ENCODE measurements at regions not wholly inside any gene's neighbourhood (a gene's known extent, or its start where the extent isn't known, plus 50 kb on each side); places are given as distances from the start of the nearest gene placed in this dataset.
"Not testable (repeated sequence)": the region's sequence is repeated elsewhere in the genome, so short reads cannot be mapped to it uniquely, and the experiment has no call there.

- DNase-seq = no peak
Measured at GRCh38 chr20:51305316-51306052, 237.0 kb downstream of the NFATC2 start.

DNA sequence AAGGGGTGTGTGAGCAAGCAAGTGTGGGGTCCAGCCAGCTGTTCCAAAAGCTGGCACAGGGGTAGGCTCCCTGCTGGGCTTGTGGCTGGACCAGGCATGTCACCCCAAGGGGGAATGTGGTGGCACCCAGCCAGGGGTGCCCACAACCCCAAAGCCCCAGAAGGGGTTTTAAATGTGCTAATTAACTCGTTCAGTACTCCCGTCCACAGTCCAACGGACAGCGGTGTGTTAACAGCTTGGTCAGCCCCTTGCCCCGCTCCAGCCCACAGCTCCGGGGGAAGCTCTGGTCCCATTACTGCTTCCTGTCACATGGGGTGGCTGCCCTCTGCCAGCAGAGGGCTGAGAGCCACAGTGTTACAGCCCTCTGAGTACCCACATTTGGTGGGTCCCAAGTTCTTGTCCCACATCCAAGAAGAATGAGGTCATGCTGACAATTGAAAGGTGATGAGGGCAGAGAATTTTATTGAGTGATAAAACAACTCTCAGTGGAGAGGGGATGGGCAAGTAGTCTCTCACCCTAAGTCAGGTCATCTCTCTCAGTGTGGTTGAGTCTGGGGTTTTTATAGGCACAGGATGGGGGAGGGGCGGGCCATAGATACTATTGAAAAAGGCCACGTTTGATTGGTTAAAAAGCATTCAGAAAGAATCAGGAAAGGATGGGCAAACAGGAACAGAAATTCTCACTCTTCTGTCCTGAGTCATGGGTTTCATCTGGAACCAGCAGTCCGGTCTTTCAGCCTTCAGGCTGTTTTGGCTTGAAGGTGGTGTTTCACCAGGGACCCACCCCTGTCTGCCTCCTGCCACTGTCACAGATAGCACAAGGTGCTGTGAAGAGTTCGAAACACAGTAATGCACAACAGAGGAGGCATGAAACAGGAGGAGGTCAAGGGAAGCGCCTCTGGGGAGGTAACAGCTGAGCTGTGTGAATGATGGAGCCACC, 238.5 kb downstream of the NFATC2 start:
- no peak for DNase-seq

DNA sequence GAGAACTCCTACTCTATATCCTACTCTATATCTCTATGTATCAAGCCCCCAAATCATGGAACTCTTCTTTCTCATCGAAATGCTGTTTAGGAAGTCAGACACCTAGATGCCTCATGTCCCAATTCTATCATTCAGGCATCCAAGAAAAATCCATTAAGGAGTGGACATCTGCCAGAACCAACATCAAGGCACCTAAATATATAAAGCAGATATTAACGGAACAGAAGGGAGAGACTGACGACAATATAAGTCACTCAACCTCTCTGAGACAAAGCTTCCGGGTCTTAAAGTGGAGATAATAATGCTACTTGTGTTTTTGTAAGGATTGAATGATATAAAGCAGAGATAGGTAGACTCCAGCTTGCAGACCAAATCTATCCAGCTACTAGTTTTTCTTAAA, 241.5 kb downstream of the NFATC2 start:
- no peak for DNase-seq

DNA sequence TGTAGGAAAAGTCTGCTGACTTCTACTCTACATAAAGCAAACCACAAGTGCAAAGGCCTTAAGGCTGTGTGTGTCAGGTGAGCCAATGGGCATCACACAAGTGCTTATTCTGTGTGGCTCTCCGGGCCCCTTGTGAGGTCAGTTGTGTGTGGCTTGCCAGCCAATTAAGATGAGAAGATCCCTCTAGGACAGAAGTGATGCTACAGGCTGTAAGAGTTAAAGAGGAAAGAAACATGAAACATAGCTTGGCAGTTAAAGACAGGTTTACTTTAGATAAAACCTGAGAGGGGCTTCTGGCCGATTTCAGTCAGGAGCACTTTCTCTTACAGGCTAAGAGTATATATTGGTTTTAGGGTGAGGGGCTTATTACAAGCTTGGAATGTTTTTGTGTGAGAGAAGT, 242.4 kb downstream of the NFATC2 start:
- no peak for DNase-seq

DNA sequence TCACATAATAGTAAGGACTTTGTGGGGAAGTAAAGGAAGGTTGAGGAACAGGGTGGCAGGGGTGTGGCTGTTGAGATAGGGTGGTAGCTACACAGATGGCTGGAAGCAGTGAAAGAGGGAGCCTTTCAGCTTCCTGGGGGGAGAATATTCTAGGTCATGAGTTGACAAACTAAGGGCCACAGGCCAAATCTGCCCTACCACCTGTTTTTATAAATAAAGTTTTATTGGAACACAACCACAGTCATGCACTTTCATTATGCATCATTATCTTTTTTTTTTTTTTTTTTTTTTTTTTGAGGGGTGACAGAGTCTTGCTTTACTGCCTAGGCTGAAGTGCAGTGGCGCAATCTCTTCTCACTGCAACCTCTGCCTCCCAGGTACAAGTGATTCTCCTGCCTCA, 243.1 kb downstream of the NFATC2 start:
- DNase-seq = no peak

DNA sequence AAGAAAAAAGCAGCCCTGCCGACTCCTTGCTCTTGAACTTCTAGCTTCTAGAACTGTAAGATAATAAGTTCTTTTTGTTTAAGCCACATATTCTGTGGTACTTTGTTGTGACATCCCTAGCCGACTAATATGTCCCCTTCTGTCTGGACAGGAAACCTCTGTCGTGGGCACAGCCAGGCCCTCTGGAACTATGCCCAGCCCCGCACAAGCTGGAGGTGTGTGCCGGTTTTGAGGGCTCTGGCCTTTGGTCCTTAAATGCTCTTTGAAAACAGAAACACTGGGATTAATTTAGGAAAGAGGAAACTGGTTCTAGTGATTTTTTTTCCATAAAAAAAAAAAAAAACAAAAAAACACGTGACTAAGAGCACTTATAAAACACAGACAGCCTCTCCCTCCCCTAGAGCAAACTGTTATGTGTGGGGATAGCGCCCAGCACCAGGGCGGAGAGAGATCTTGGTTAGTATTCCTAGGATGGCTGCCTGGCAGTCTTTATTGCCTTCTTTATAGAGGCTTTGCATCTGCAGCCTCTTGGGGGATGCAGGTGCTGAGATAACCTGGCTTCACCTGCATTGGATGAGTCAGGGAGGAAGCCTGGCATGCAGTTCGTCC, 244.3 kb downstream of the NFATC2 start:
- DNase-seq = no peak

DNA sequence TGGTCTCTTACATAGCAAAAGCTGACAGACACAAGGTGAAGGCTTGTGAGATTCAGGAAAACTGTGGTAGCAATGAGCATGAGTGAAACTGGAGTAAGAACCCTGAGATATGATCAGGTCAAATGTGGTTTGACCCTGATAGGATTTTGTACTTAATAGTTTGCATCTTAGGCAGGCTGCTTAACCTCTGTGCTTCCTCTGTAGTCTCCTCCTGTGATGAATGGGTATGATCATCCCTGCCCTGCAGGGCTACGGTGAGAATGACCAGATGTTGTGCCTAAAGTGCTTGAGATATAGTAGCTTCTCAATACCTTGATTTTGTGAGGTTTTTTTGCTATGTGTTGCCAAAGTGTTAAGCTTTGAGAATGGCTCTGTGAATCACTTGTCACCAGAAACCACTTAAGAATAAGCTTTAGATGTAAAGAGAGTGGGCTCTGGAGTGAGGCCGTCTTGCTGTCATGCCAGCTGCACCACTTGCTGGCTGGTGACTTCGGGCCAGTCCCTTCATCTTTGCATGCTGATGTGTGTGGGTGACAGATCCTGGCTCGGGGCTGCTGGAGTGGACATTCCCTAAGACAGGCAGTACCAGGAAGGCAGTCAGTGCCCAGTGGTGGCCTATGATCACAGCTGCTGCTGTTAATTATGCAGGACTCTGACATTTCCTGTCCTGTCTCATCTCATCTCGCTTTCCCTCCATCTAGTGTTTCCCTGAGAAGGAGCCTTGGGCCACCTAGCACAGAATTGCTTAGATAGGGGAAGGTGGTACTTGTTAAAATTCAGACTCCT, 254.7 kb downstream of the NFATC2 start:
- no peak for DNase-seq

DNA sequence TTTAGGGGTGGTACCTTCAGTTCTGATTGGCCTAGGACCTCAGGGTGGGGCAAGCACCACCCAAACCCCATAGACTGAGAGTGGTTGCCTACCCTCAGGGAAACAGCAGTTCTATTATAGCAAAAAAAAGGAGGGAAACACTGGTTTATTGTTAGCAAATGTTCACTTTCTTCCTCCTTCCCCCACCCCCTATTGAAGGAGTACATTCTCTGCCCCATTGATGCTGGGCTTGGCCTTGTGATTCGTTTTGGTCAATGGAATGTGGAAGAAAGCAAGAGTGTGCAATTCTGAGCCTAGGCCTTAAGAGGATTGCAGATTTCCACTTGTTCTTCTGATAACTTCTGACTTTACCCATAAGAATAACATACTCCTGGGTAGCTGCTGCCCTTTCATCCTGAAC, 255.8 kb downstream of the NFATC2 start:
- no peak for DNase-seq

GRCh38 chr20:51285684-51286083, 256.8 kb downstream of the NFATC2 start:
- no peak for DNase-seq

- no peak for DNase-seq
Measured at GRCh38 chr20:51284871-51285270, 257.6 kb downstream of the NFATC2 start.

DNA sequence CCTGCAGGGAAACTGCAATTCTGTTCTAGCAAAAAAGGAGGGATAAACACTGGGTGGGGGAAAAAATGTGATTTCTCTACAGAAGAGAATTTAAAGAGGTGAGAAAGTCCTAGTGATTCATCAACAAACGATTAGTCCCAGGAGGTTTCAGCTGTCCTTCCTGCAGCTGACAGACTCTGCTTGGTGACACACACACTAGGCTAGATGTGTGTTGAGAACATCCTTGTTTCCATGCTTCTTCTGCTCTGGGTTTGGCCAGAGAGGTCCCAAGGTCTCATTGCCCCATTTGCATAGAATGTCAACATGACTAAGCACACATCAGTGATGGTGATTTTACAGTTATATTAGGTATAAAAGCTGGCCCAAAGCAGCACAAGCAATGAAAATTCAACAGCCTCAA, 258.3 kb downstream of the NFATC2 start:
- DNase-seq = no peak

DNA sequence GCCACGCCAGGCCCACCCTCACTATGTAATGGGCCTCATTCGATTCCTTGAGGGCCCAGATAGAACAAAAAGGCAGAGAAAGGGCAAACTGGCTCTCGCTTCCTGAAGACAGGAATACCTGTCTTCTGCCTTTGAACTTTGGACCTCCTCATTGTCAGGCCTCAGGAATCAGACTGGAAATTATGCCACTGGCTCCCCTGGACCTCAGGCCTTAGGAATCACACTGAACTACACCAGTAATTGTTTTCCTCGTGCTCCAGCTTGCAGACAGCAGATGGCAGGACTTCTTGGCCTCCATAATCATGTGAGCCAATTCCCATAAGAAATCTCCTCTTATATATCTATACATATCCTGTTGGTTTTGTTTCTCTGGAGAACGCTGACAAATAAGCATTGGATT, 258.6 kb upstream of the KCNG1 start:
- DNase-seq = no peak

DNA sequence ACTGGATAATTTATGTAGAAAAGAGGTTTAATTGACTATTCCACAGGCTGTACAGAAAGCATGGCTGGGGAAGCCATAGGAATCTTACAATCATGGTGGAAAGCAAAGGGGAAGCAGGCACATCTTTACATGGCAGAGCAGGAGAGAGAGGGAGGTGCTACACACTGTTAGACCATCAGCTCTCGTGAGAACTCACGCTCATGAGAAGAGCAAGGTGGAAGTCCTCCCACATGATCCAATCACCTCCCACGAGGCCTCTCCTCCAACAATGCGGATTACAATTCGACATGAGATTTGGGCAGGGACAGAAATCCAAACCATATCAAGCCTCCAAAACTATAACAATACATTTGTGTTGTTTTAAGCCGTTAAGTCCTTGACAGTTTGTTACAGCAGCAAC, 257.1 kb upstream of the KCNG1 start:
- no peak for DNase-seq

- no peak for DNase-seq
Measured at GRCh38 chr20:51277961-51278360, 255.1 kb upstream of the KCNG1 start.

- no peak for DNase-seq
Measured at GRCh38 chr20:51276296-51276695, 253.4 kb upstream of the KCNG1 start.

- DNase-seq = no peak
Measured at GRCh38 chr20:51275826-51276225, 252.9 kb upstream of the KCNG1 start.

GRCh38 chr20:51275181-51275580, 252.3 kb upstream of the KCNG1 start:
- DNase-seq = no peak

- peak; percentile 37 for DNase-seq
Measured at GRCh38 chr20:51272401-51272800, 249.5 kb upstream of the KCNG1 start.

DNA sequence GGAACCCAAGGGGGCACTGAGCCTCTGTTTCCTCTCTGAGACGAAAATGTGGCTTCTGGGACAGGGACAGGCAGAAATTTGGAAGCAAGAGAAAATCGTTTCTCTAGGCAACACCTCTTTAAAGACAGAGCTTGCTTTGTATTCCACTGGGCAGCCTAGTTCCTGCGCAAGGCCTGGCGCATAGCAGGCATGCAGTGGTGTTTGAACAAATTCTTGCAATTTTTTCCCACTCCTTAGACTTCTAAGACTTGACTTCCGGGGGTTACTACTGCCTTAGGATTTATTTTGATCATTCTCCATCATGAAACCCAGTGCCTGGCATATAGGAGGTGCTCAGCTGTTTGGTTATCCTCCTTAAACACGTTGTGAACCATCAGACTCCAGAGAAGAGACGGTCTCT, 249.0 kb upstream of the KCNG1 start:
- no peak for DNase-seq

DNA sequence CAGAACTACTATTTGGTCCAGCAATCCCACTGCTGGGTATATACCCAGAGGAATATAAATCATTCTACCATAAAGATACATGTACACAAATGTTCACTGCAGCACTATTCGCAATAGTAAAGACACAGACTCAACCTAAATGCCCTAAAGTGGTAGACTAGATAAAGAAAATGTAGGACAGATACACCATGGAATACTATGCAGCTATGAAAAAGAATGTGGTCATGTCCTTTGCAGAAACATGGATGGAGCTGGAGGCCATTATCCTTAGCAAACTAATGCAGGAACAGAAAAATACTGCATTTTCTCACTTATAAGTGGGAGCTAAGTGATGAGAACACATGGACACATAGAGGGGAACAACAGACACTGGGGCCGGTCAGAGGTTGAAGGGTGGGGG, 248.4 kb upstream of the KCNG1 start:
- DNase-seq = not testable (repeated sequence)

GRCh38 chr20:51269671-51270070, 246.8 kb upstream of the KCNG1 start:
- DNase-seq = no peak

DNA sequence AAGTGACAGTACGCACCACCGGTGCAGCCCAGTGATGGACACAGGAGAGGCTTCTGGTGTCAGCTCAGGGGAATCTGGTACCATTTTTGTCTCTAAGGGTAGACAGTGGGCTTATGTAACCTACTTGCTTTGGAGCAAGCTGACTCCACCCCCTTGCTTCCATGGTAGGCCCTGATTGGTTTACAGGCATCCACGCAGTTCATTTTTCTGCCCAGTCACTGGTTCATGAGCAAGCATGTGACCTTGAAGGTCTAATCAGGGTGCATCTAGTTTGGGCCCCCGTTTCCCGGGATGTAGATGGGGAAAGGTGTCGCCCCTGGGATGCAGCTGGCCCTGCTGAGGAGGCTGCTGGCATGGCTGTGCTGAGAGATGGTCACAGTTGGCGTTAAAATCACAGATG, 244.8 kb upstream of the KCNG1 start:
- no peak for DNase-seq

All from tongue (tissue), 1 donor.